ENCODE measurements at regions not wholly inside any gene's neighbourhood (a gene's known extent, or its start where the extent isn't known, plus 50 kb on each side); places are given as distances from the start of the nearest gene placed in this dataset.

DNA sequence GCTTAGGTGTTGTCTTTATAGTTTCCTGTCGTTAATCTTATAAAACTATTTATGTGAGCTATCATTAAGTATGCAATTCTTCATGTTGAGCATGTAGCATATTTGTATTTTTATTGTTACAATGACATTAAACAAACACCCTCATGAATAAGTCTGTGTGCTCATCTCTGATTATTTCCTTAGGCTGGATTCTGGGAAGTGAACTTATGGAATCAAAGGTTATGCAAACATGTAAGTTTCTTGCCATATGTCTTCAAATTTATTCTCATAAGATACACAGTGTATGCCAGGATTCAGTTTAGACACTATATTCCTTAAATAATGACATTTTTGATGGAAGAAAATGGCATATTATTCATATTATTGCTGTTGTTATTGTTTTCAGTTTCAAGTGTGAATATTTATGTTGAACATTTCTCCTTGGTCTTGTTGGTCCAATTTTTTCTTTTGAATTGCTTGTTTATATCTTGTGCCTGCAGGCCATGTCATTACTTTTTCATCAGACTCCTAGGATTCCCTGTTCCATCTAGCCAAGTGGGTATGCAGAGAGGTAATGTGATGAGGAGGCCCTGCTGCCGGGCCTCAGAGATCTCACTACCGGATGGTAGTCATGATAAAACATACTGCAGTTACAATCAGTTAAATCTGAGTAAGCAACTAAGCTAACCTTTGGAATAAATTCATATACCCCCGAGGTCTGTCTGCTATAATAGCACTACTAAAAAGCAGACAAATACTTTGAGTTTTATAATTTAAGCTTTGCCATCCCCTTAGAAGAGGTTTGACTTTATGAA lies 684.3 kb upstream of the SGO1 start:
- TF ChIP-seq ELF1 (IDR thresholded peaks at IDR 0.05; ENCODE audit: borderline replicate concordance, low read depth) (no peak), POLR2A (IDR thresholded peaks at IDR 0.05; ENCODE audit: borderline replicate concordance, extremely low read depth, insufficient read depth, insufficient read length) (no peak), ZNF274 (IDR thresholded peaks at IDR 0.05; ENCODE audit: low read depth, low read length) (no peak), SP1 (IDR thresholded peaks at IDR 0.05; ENCODE audit: low read depth) (no peak), POLR2AphosphoS5 (IDR thresholded peaks at IDR 0.05; ENCODE audit: low read depth, low read length) (no peak), EZH2 (IDR thresholded peaks at IDR 0.05) (no peak), REST (IDR thresholded peaks at IDR 0.05; ENCODE audit: low read depth) (no peak), EGR1 (IDR thresholded peaks at IDR 0.05; ENCODE audit: low read depth) (no peak), CEBPB (IDR thresholded peaks at IDR 0.05; ENCODE audit: low read depth) (no peak), FOSL1 (IDR thresholded peaks at IDR 0.05; ENCODE audit: low read depth) (no peak)
- TF ChIP-seq, protein P1, sequence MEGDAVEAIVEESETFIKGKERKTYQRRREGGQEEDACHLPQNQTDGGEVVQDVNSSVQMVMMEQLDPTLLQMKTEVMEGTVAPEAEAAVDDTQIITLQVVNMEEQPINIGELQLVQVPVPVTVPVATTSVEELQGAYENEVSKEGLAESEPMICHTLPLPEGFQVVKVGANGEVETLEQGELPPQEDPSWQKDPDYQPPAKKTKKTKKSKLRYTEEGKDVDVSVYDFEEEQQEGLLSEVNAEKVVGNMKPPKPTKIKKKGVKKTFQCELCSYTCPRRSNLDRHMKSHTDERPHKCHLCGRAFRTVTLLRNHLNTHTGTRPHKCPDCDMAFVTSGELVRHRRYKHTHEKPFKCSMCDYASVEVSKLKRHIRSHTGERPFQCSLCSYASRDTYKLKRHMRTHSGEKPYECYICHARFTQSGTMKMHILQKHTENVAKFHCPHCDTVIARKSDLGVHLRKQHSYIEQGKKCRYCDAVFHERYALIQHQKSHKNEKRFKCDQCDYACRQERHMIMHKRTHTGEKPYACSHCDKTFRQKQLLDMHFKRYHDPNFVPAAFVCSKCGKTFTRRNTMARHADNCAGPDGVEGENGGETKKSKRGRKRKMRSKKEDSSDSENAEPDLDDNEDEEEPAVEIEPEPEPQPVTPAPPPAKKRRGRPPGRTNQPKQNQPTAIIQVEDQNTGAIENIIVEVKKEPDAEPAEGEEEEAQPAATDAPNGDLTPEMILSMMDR (IDR thresholded peaks at IDR 0.05 in 2 of 3, conservative IDR thresholded peaks at IDR 0.05 in 1 of 3; ENCODE audit: borderline replicate concordance in 1 of 3, insufficient read depth in 1 of 3, low read depth in 2 of 3, low read length in 2 of 3), result no peak

Data from HCT116 (cell line).